ENCODE measurements at regions not wholly inside any gene's neighbourhood (a gene's known extent, or its start where the extent isn't known, plus 50 kb on each side); places are given as distances from the start of the nearest gene placed in this dataset.
A peak's percentile ranks its signal among the peaks of the same experiment; 100 is the strongest.
"Not testable (repeated sequence)": the region's sequence is repeated elsewhere in the genome, so short reads cannot be mapped to it uniquely, and the experiment has no call there.

DNA sequence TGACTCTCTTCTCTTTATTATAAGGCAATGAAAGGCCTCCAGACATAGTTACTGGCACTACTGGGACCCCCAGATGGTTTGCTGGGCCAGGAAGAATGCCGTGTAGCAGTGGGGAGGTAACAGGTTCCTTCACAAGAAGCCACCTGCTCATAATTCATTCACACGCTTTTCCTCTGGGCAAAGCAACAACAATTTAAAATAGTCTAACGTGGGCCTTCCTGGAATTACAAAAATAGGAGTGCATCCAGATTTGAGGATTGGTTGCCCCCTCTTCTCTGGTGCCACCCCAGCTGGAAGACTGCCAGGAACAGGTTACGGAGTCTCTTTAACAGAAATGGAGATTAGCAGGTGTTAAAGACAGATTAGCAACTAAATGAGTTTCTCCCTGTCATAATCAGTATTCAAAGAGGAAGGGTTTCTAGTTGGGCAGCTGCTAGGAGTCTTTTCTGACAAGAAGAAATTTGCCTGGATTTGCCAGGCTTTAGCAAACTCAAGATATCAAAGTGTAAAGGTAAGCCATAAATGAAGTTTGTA lies 409.6 kb downstream of the NPIPA8 start:
- no peak for DNase-seq (ENCODE audit: low read depth, low spot score)
- Histone ChIP-seq H3K9me3 (ENCODE audit: control insufficient read depth, insufficient read depth, low read length) (no peaks in the 10 kb centered on the region), H3K27ac (ENCODE audit: low read length) (no peak overlapping the region), H3K36me3 (ENCODE audit: control insufficient read depth, insufficient read depth, low read length) (no peaks in the 10 kb centered on the region), H3K4me1 (ENCODE audit: control insufficient read depth, insufficient read depth, low read length) (peaks cover 1% of the 10 kb centered on the region; the same call in 1 of the 2 replicates), H3K27me3 (ENCODE audit: control insufficient read depth, insufficient read depth, low read length) (no peaks in the 10 kb centered on the region), H3K4me3 (ENCODE audit: low read length) (no peak overlapping the region)
- no CpG with 5 or more reads among the region's 4 CpGs for WGBS (ENCODE audit: insufficient coverage, insufficient read length)

DNA sequence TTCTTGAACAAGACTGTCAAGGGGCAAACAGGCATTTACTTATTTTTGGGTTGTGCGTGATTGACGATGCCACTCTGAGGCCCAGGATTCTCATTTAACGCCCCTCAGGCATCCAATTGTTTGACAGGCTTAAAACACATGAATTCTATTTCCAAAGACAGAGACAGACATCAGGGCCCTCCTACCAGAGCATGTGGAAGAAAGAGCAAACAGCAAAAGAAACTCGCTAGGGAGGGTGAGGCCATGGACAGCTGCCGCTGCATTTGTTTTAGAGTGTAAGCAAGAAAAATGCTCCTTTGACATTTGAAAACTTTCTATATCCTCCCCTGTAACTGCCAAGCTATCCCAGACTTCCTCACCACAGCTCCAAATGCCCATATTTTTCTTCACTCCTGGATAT lies 410.1 kb downstream of the NPIPA8 start:
- H3K36me3 ChIP-seq (ENCODE audit: control insufficient read depth, insufficient read depth, low read length), result no peaks in the 10 kb centered on the region
- no peak for DNase-seq (ENCODE audit: low read depth, low spot score)
- WGBS (ENCODE audit: insufficient coverage, insufficient read length), result no CpG with 5 or more reads among the region's 5 CpGs
- H3K4me3 ChIP-seq (ENCODE audit: low read length), result no peak overlapping the region
- no peak overlapping the region for H3K27ac ChIP-seq (ENCODE audit: low read length)
- H3K9me3 ChIP-seq (ENCODE audit: control insufficient read depth, insufficient read depth, low read length), result peaks cover under 1% of the 10 kb centered on the region; the same call in 1 of the 2 replicates
- H3K27me3 ChIP-seq (ENCODE audit: control insufficient read depth, insufficient read depth, low read length), result no peaks in the 10 kb centered on the region
- peaks cover 1% of the 10 kb centered on the region; the same call in 1 of the 2 replicates for H3K4me1 ChIP-seq (ENCODE audit: control insufficient read depth, insufficient read depth, low read length)

DNA sequence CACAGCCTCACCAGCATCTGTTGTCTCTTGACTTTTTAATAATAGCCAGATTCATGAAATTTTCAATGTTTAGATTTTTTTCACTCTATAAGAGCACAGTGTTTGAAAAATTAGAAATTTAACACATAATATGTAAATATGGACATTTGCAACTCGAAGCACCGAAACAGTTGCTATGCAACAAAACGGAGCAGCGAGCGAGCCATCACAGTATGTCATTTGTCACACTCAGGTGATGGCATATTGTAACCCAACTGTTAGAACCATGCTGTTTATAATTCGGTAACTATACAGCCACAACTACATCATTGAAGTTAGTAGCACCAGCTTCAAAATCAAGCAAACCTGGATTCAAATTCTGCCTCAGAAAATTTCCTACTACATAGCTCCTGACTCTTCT lies 410.8 kb downstream of the NPIPA8 start:
- Histone ChIP-seq H3K4me1 (ENCODE audit: control insufficient read depth, insufficient read depth, low read length) (peaks cover 2% of the 10 kb centered on the region; the same call in 1 of the 2 replicates), H3K27ac (ENCODE audit: low read length) (no peak overlapping the region), H3K36me3 (ENCODE audit: control insufficient read depth, insufficient read depth, low read length) (no peaks in the 10 kb centered on the region), H3K27me3 (ENCODE audit: control insufficient read depth, insufficient read depth, low read length) (no peaks in the 10 kb centered on the region), H3K9me3 (ENCODE audit: control insufficient read depth, insufficient read depth, low read length) (peaks cover 1% of the 10 kb centered on the region; the same call in 1 of the 2 replicates), H3K4me3 (ENCODE audit: low read length) (no peak overlapping the region)
- DNase-seq (ENCODE audit: low read depth, low spot score), result no peak
- WGBS (ENCODE audit: insufficient coverage, insufficient read length), result no CpG with 5 or more reads among the region's 6 CpGs

DNA sequence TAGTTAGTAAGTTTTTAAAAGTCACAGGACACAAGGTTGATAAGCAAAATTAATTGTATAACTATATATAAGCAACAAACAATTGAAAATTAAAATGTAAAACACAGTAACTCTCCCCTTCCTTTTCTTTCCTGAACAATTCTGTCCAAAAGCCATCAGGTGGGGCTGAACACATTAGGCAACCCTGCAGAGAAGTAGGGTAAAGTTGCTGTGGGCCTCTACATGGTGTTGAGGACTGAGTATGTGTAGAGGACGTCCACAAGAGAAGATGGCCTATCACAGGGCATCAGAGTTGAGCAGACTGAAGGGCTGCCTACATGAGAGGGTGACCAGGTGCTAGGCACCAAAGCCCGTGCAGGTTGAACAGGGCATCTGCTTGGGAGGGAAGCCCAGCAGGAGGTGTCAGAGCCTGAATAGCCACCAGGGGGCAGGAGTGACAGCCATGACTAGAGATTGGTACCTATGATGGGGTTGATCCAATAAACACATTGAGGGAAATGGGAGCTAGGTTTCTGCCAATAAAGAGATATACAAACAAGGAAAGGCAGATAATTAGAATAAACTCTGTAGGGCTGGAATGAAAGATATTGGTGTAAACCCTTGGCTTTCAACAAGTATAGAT lies 415.1 kb downstream of the NPIPA8 start:
- Histone ChIP-seq H3K27ac (ENCODE audit: low read length) (no peak overlapping the region), H3K27me3 (ENCODE audit: control insufficient read depth, insufficient read depth, low read length) (no peaks in the 10 kb centered on the region), H3K4me3 (ENCODE audit: low read length) (no peak overlapping the region), H3K36me3 (ENCODE audit: control insufficient read depth, insufficient read depth, low read length) (no peaks in the 10 kb centered on the region), H3K4me1 (ENCODE audit: control insufficient read depth, insufficient read depth, low read length) (peaks cover 2% of the 10 kb centered on the region; the same call in 1 of the 2 replicates), H3K9me3 (ENCODE audit: control insufficient read depth, insufficient read depth, low read length) (peaks cover 1% of the 10 kb centered on the region; the same call in 1 of the 2 replicates)
- WGBS (ENCODE audit: insufficient coverage, insufficient read length), result no CpG with 5 or more reads among the region's 2 CpGs
- peak; percentile 48 for DNase-seq (ENCODE audit: low read depth, low spot score)

DNA sequence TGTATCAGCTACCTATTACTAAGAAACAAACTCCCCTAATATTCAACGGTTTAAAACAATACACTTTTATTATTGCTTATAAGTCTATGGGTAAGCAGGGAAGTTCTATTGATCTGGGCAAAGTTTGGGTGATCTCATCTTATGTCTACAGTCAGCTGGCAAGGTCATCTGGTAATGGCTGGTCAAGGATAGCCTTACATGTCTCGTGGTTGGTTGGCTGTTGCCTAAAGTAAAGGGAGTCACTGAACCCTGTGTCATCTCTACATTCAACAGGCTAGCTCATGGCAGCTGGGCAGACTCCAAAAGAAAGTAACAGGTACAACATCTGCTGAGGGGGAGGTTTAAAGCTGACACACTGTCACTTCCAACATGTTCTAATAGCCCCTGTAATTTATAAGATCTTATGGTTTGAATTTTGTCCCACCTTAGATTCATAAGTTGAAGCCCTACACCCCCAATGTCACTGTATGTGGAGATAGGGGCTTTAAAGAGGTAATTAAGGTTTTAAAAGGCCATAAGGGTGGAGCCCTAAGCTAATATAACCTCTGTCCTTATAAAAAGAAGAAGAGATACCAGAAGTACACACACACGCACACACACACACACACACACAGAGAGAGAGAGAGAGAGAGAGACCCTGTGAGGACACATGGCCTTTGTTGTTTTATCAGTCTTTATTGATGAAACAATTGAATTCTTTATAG lies 419.1 kb downstream of the NPIPA8 start:
- WGBS (ENCODE audit: insufficient coverage, insufficient read length), result no CpG with 5 or more reads among the region's 3 CpGs
- H3K36me3 ChIP-seq (ENCODE audit: control insufficient read depth, insufficient read depth, low read length), result no peaks in the 10 kb centered on the region
- H3K9me3 ChIP-seq (ENCODE audit: control insufficient read depth, insufficient read depth, low read length), result peaks cover 1% of the 10 kb centered on the region; the same call in 1 of the 2 replicates
- H3K4me1 ChIP-seq (ENCODE audit: control insufficient read depth, insufficient read depth, low read length), result peaks cover 1% of the 10 kb centered on the region; the same call in 1 of the 2 replicates
- DNase-seq (ENCODE audit: low read depth, low spot score), result no peak
- H3K4me3 ChIP-seq (ENCODE audit: low read length), result no peak overlapping the region
- H3K27ac ChIP-seq (ENCODE audit: low read length), result no peak overlapping the region
- no peaks in the 10 kb centered on the region for H3K27me3 ChIP-seq (ENCODE audit: control insufficient read depth, insufficient read depth, low read length)

DNA sequence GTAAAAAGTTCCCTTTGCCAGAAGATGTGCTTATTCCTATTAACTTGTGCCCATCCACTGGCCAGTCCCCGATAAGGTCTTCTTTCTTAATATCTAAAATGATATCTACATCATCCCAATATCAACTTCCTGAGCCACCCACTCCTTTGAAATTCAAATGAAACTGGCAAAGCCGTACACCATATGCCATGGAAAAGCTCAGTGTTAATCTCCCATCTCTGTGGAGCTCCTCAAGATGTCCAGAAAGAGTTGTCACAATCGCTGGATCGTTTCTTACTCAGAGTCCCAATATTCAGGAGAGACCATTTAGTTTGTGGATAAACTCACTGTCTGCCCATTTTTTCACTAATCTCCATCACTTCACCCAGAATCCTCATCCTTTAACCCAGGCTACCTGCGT lies 420.7 kb downstream of the NPIPA8 start:
- Histone ChIP-seq H3K36me3 (ENCODE audit: control insufficient read depth, insufficient read depth, low read length) (no peaks in the 10 kb centered on the region), H3K9me3 (ENCODE audit: control insufficient read depth, insufficient read depth, low read length) (no peaks in the 10 kb centered on the region), H3K4me1 (ENCODE audit: control insufficient read depth, insufficient read depth, low read length) (no peaks in the 10 kb centered on the region), H3K27ac (ENCODE audit: low read length) (no peak overlapping the region), H3K4me3 (ENCODE audit: low read length) (no peak overlapping the region), H3K27me3 (ENCODE audit: control insufficient read depth, insufficient read depth, low read length) (no peaks in the 10 kb centered on the region)
- no CpG with 5 or more reads among the region's 5 CpGs for whole genome bisulfite sequencing (ENCODE audit: insufficient coverage, insufficient read length)
- no peak for DNase-seq (ENCODE audit: low read depth, low spot score)

DNA sequence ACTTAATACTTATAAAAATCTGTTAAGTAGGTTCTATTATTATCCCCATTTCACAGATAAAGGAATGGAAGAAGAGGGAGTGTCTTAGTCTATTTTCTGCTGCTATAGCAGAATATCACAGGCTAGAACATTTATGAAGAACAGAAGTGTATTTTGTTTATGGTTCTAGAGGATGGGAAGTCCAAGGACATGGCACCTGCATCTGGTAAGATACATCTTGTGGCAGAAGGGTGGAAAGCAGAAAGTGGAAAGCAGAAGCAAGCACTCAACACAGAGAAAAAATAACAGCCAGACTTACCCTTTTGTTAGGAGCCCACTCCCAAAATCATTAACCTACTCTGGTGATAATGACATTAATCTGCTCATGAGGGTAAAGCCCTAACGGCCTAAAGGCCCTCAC lies 422.4 kb downstream of the NPIPA8 start:
- Histone ChIP-seq H3K27ac (ENCODE audit: low read length) (no peak overlapping the region), H3K27me3 (ENCODE audit: control insufficient read depth, insufficient read depth, low read length) (no peaks in the 10 kb centered on the region), H3K4me1 (ENCODE audit: control insufficient read depth, insufficient read depth, low read length) (no peaks in the 10 kb centered on the region), H3K4me3 (ENCODE audit: low read length) (no peak overlapping the region), H3K9me3 (ENCODE audit: control insufficient read depth, insufficient read depth, low read length) (no peaks in the 10 kb centered on the region), H3K36me3 (ENCODE audit: control insufficient read depth, insufficient read depth, low read length) (no peaks in the 10 kb centered on the region)
- DNase-seq (ENCODE audit: low read depth, low spot score), result no peak
- no CpG with 5 or more reads among the region's 1 CpG for WGBS (ENCODE audit: insufficient coverage, insufficient read length)

DNA sequence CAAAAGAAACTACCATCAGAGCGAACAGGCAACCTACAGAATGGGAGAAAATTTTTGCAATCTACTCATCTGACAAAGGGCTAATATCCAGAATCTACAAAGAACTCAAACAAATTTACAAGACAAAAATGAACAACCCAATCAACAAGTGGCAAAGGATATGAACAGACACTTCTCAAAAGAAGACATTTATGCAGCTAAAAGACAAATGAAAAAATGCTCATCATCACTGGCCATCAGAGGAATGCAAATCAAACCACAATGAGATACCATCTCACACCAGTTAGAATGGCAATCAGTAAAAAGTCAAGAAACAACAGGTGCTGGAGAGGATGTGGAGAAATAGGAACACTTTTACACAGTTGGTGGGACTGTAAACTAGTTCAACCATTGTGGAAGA lies 425.0 kb downstream of the NPIPA8 start:
- not testable (repeated sequence) for H3K36me3 ChIP-seq (ENCODE audit: control insufficient read depth, insufficient read depth, low read length); H3K27ac ChIP-seq (ENCODE audit: low read length); H3K4me3 ChIP-seq (ENCODE audit: low read length); H3K9me3 ChIP-seq (ENCODE audit: control insufficient read depth, insufficient read depth, low read length); H3K4me1 ChIP-seq (ENCODE audit: control insufficient read depth, insufficient read depth, low read length); H3K27me3 ChIP-seq (ENCODE audit: control insufficient read depth, insufficient read depth, low read length); DNase-seq (ENCODE audit: low read depth, low spot score)
- no CpG with 5 or more reads among the region's 1 CpG for WGBS (ENCODE audit: insufficient coverage, insufficient read length)

DNA sequence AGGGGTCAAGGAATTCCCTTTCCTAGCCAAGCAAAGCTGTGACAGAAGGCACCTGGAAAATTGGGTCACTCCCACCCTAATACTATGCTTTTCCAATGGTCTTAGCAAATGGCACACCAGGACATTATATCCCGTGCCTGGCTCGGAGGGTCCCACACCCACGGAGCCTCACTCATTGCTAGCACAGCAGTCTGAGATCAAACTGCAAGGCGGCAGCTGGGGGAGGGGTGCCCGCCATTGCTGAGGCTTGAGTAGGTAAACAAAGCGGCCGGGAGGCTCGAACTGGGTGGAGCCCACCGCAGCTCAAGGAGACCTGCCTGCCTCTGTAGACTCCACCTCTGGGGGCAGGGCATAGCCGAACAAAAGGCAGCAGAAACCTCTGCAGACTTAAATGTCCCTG lies 429.9 kb downstream of the NPIPA8 start:
- WGBS (ENCODE audit: insufficient coverage, insufficient read length), result no CpG with 5 or more reads among the region's 10 CpGs
- H3K27ac ChIP-seq (ENCODE audit: low read length); H3K27me3 ChIP-seq (ENCODE audit: control insufficient read depth, insufficient read depth, low read length); H3K4me3 ChIP-seq (ENCODE audit: low read length); DNase-seq (ENCODE audit: low read depth, low spot score); H3K4me1 ChIP-seq (ENCODE audit: control insufficient read depth, insufficient read depth, low read length); H3K36me3 ChIP-seq (ENCODE audit: control insufficient read depth, insufficient read depth, low read length); H3K9me3 ChIP-seq (ENCODE audit: control insufficient read depth, insufficient read depth, low read length): not testable (repeated sequence)

DNA sequence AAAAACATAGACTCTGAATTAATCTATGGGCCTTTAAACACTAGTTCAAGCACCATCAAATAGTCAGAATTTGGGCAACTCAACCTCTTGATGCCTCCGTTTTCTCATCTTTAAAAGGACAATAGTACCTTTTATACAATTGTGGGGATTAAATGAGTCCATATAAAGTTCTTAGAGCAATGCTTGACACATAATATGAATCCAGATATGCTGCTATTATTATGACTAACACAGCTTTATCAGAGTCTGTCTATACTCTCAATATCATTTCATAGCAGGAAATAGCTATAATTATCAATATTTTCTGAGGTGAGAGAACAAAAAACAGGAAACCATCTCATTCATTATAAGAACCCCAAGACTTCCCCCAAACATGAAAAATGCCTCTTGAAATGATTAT lies 430.5 kb upstream of the XYLT1 start:
- DNase-seq (ENCODE audit: low read depth, low spot score), result no peak
- Histone ChIP-seq H3K27ac (ENCODE audit: low read length) (no peak overlapping the region), H3K36me3 (ENCODE audit: control insufficient read depth, insufficient read depth, low read length) (no peaks in the 10 kb centered on the region), H3K4me3 (ENCODE audit: low read length) (no peak overlapping the region), H3K27me3 (ENCODE audit: control insufficient read depth, insufficient read depth, low read length) (no peaks in the 10 kb centered on the region), H3K4me1 (ENCODE audit: control insufficient read depth, insufficient read depth, low read length) (no peaks in the 10 kb centered on the region), H3K9me3 (ENCODE audit: control insufficient read depth, insufficient read depth, low read length) (no peaks in the 10 kb centered on the region)
- no CpG with 5 or more reads among the region's 1 CpG for WGBS (ENCODE audit: insufficient coverage, insufficient read length)
